ENCODE measurements at regions not wholly inside any gene's neighbourhood (a gene's known extent, or its start where the extent isn't known, plus 50 kb on each side); places are given as distances from the start of the nearest gene placed in this dataset.
"Not testable (repeated sequence)": the region's sequence is repeated elsewhere in the genome, so short reads cannot be mapped to it uniquely, and the experiment has no call there.

GRCh38 chr5:163915481-163915961, 410.1 kb downstream of the MAT2B start:
- Histone ChIP-seq H3K9me3 (replicated peaks; ENCODE audit: low read length) (no peaks in the 10 kb centered on the region), H3K36me3 (ENCODE audit: insufficient read depth, low read length) (no peaks in the 10 kb centered on the region), H3K27me3 (ENCODE audit: control insufficient read depth, insufficient read depth, low read length) (no peaks in the 10 kb centered on the region), H3K4me1 (ENCODE audit: control insufficient read depth, insufficient read depth, low read length) (no peaks in the 10 kb centered on the region), H3K4me2 (ENCODE audit: low read length) (no peak overlapping the region), H3K9ac (ENCODE audit: low read depth, low read length) (no peak overlapping the region), H3K4me3 (ENCODE audit: low read length) (no peak overlapping the region)

GRCh38 chr5:163916376-163916775, 411.0 kb downstream of the MAT2B start:
- no peaks in the 10 kb centered on the region for H3K9me3 ChIP-seq (replicated peaks; ENCODE audit: low read length)
- H3K36me3 ChIP-seq (ENCODE audit: insufficient read depth, low read length) = no peaks in the 10 kb centered on the region
- H3K9ac ChIP-seq (ENCODE audit: low read depth, low read length) = no peak overlapping the region
- H3K4me1 ChIP-seq (ENCODE audit: control insufficient read depth, insufficient read depth, low read length) = no peaks in the 10 kb centered on the region
- H3K27me3 ChIP-seq (ENCODE audit: control insufficient read depth, insufficient read depth, low read length) = no peaks in the 10 kb centered on the region
- no peak overlapping the region for H3K4me2 ChIP-seq (ENCODE audit: low read length)
- no peak overlapping the region for H3K4me3 ChIP-seq (ENCODE audit: low read length)

GRCh38 chr5:163916861-163917260, 411.4 kb downstream of the MAT2B start:
- Histone ChIP-seq H3K36me3 (ENCODE audit: insufficient read depth, low read length) (no peaks in the 10 kb centered on the region), H3K9me3 (replicated peaks; ENCODE audit: low read length) (no peaks in the 10 kb centered on the region), H3K9ac (ENCODE audit: low read depth, low read length) (no peak overlapping the region), H3K27me3 (ENCODE audit: control insufficient read depth, insufficient read depth, low read length) (no peaks in the 10 kb centered on the region), H3K4me2 (ENCODE audit: low read length) (no peak overlapping the region), H3K4me3 (ENCODE audit: low read length) (no peak overlapping the region), H3K4me1 (ENCODE audit: control insufficient read depth, insufficient read depth, low read length) (no peaks in the 10 kb centered on the region)

- Histone ChIP-seq H3K9ac (ENCODE audit: low read depth, low read length) (no peak overlapping the region), H3K27me3 (ENCODE audit: control insufficient read depth, insufficient read depth, low read length) (no peaks in the 10 kb centered on the region), H3K4me1 (ENCODE audit: control insufficient read depth, insufficient read depth, low read length) (no peaks in the 10 kb centered on the region), H3K4me2 (ENCODE audit: low read length) (no peak overlapping the region), H3K9me3 (replicated peaks; ENCODE audit: low read length) (no peaks in the 10 kb centered on the region), H3K4me3 (ENCODE audit: low read length) (no peak overlapping the region), H3K36me3 (ENCODE audit: insufficient read depth, low read length) (no peaks in the 10 kb centered on the region)
Observed at GRCh38 chr5:163917747-163918146, 412.3 kb downstream of the MAT2B start.

GRCh38 chr5:163934990-163935389, 429.6 kb downstream of the MAT2B start:
- H3K9me3 ChIP-seq (replicated peaks; ENCODE audit: low read length); H3K4me1 ChIP-seq (ENCODE audit: control insufficient read depth, insufficient read depth, low read length); H3K4me2 ChIP-seq (ENCODE audit: low read length); H3K4me3 ChIP-seq (ENCODE audit: low read length); H3K9ac ChIP-seq (ENCODE audit: low read depth, low read length); H3K27me3 ChIP-seq (ENCODE audit: control insufficient read depth, insufficient read depth, low read length); H3K36me3 ChIP-seq (ENCODE audit: insufficient read depth, low read length): not testable (repeated sequence)

- H3K4me3 ChIP-seq (ENCODE audit: low read length) = no peak overlapping the region
- no peaks in the 10 kb centered on the region for H3K36me3 ChIP-seq (ENCODE audit: insufficient read depth, low read length)
- no peak overlapping the region for H3K9ac ChIP-seq (ENCODE audit: low read depth, low read length)
- no peak overlapping the region for H3K4me2 ChIP-seq (ENCODE audit: low read length)
- H3K27me3 ChIP-seq (ENCODE audit: control insufficient read depth, insufficient read depth, low read length) = no peaks in the 10 kb centered on the region
- no peaks in the 10 kb centered on the region for H3K4me1 ChIP-seq (ENCODE audit: control insufficient read depth, insufficient read depth, low read length)
- no peaks in the 10 kb centered on the region for H3K9me3 ChIP-seq (replicated peaks; ENCODE audit: low read length)
Observed at GRCh38 chr5:163938595-163938994, 433.2 kb downstream of the MAT2B start.

- H3K4me2 ChIP-seq (ENCODE audit: low read length) = no peak overlapping the region
- H3K9ac ChIP-seq (ENCODE audit: low read depth, low read length) = no peak overlapping the region
- no peaks in the 10 kb centered on the region for H3K9me3 ChIP-seq (replicated peaks; ENCODE audit: low read length)
- H3K4me1 ChIP-seq (ENCODE audit: control insufficient read depth, insufficient read depth, low read length) = no peaks in the 10 kb centered on the region
- no peaks in the 10 kb centered on the region for H3K27me3 ChIP-seq (ENCODE audit: control insufficient read depth, insufficient read depth, low read length)
- H3K36me3 ChIP-seq (ENCODE audit: insufficient read depth, low read length) = no peaks in the 10 kb centered on the region
- no peak overlapping the region for H3K4me3 ChIP-seq (ENCODE audit: low read length)
Observed at GRCh38 chr5:163941079-163941478, 435.7 kb downstream of the MAT2B start.

GRCh38 chr5:163943546-163943945, 438.1 kb downstream of the MAT2B start:
- no peaks in the 10 kb centered on the region for H3K27me3 ChIP-seq (ENCODE audit: control insufficient read depth, insufficient read depth, low read length)
- no peaks in the 10 kb centered on the region for H3K36me3 ChIP-seq (ENCODE audit: insufficient read depth, low read length)
- H3K4me1 ChIP-seq (ENCODE audit: control insufficient read depth, insufficient read depth, low read length) = no peaks in the 10 kb centered on the region
- no peak overlapping the region for H3K4me3 ChIP-seq (ENCODE audit: low read length)
- H3K9me3 ChIP-seq (replicated peaks; ENCODE audit: low read length) = no peaks in the 10 kb centered on the region
- H3K9ac ChIP-seq (ENCODE audit: low read depth, low read length) = no peak overlapping the region
- H3K4me2 ChIP-seq (ENCODE audit: low read length) = no peak overlapping the region

GRCh38 chr5:163944738-163945137, 439.3 kb downstream of the MAT2B start:
- Histone ChIP-seq H3K4me3 (ENCODE audit: low read length) (no peak overlapping the region), H3K4me1 (ENCODE audit: control insufficient read depth, insufficient read depth, low read length) (no peaks in the 10 kb centered on the region), H3K36me3 (ENCODE audit: insufficient read depth, low read length) (no peaks in the 10 kb centered on the region), H3K9me3 (replicated peaks; ENCODE audit: low read length) (no peaks in the 10 kb centered on the region), H3K4me2 (ENCODE audit: low read length) (no peak overlapping the region), H3K9ac (ENCODE audit: low read depth, low read length) (no peak overlapping the region), H3K27me3 (ENCODE audit: control insufficient read depth, insufficient read depth, low read length) (no peaks in the 10 kb centered on the region)

GRCh38 chr5:163947848-163948666, 442.6 kb downstream of the MAT2B start:
- H3K27me3 ChIP-seq (ENCODE audit: control insufficient read depth, insufficient read depth, low read length) = no peaks in the 10 kb centered on the region
- no peaks in the 10 kb centered on the region for H3K36me3 ChIP-seq (ENCODE audit: insufficient read depth, low read length)
- H3K4me2 ChIP-seq (ENCODE audit: low read length) = no peak overlapping the region
- H3K4me1 ChIP-seq (ENCODE audit: control insufficient read depth, insufficient read depth, low read length) = no peaks in the 10 kb centered on the region
- no peak overlapping the region for H3K9ac ChIP-seq (ENCODE audit: low read depth, low read length)
- H3K4me3 ChIP-seq (ENCODE audit: low read length) = no peak overlapping the region
- no peaks in the 10 kb centered on the region for H3K9me3 ChIP-seq (replicated peaks; ENCODE audit: low read length)

- no peaks in the 10 kb centered on the region for H3K4me1 ChIP-seq (ENCODE audit: control insufficient read depth, insufficient read depth, low read length)
- H3K9me3 ChIP-seq (replicated peaks; ENCODE audit: low read length) = no peaks in the 10 kb centered on the region
- no peaks in the 10 kb centered on the region for H3K27me3 ChIP-seq (ENCODE audit: control insufficient read depth, insufficient read depth, low read length)
- no peak overlapping the region for H3K4me3 ChIP-seq (ENCODE audit: low read length)
- no peak overlapping the region for H3K4me2 ChIP-seq (ENCODE audit: low read length)
- H3K36me3 ChIP-seq (ENCODE audit: insufficient read depth, low read length) = no peaks in the 10 kb centered on the region
- no peak overlapping the region for H3K9ac ChIP-seq (ENCODE audit: low read depth, low read length)
Observed at GRCh38 chr5:163950248-163950647, 444.8 kb downstream of the MAT2B start.

- Histone ChIP-seq H3K4me3 (ENCODE audit: low read length) (no peak overlapping the region), H3K4me1 (ENCODE audit: control insufficient read depth, insufficient read depth, low read length) (no peaks in the 10 kb centered on the region), H3K36me3 (ENCODE audit: insufficient read depth, low read length) (no peaks in the 10 kb centered on the region), H3K4me2 (ENCODE audit: low read length) (no peak overlapping the region), H3K27me3 (ENCODE audit: control insufficient read depth, insufficient read depth, low read length) (no peaks in the 10 kb centered on the region), H3K9me3 (replicated peaks; ENCODE audit: low read length) (no peaks in the 10 kb centered on the region), H3K9ac (ENCODE audit: low read depth, low read length) (no peak overlapping the region)
Observed at GRCh38 chr5:163951069-163951468, 445.6 kb downstream of the MAT2B start.
